Endothelial cell of umbilical vein (primary cell): ENCODE measurements at regions not wholly inside any gene's neighbourhood (a gene's known extent, or its start where the extent isn't known, plus 50 kb on each side); places are given as distances from the start of the nearest gene placed in this dataset.

Experiments used
- BruUV-seq: library from RNA; stranded (reverse); fragments of 400-500 nt; replicated peaks from 2 replicates; lab custom pipeline; 2021; lab: Mats Ljungman, UMichigan
- CTCF ChIA-PET: fragments of 300-600, 350-600 bp; sonication (Branson Sonifier 250); formaldehyde crosslinking; loops from one replicate; lab custom pipeline; 2021; ENCODE audit warnings: antibody characterized with exemption, inconsistent platforms; lab: Charles Lee
- POLR2A ChIA-PET: fragments of 300-600, 350-600 bp; sonication (Branson Sonifier 250); formaldehyde crosslinking; loops from one replicate; lab custom pipeline; 2021; ENCODE audit warnings: antibody characterized with exemption, inconsistent platforms; lab: Charles Lee
- DNase-seq: peaks from one replicate; pipeline ENCODE4 v3.0.0-alpha.2; 2011; ENCODE audit warnings: low read depth, low spot score
- FAIRE-seq: peaks from 2 replicates; lab custom pipeline; 2011; peaks lifted over from hg19 to GRCh38; lab: Jason Lieb, UNC
- H2AFZ ChIP-seq: 2 replicates; pipeline ENCODE4 v1.6.0; 2012; ENCODE audit warnings: low read depth, low read length, control low read depth, inconsistent platforms
- H3K27ac ChIP-seq: 2 replicates; pipeline ENCODE4 v1.5.1; 2011; ENCODE audit warnings: low read depth, mild to moderate bottlenecking, control low read depth, low read length, moderate library complexity; ENCODE audit not compliant: insufficient read depth
- H3K27me3 ChIP-seq, 2 experiments: 2 replicates each; pipeline versions ENCODE4 v1.6.0 to v1.6.1; 2011; ENCODE audit warnings: low read length in 2 of 2, mixed read lengths in 1 of 2; ENCODE audit not compliant: control insufficient read depth in 2 of 2, insufficient read depth in 2 of 2
- H3K36me3 ChIP-seq, 2 experiments: 2 replicates in 1 of 2; 3 replicates in 1 of 2; pipeline ENCODE4 v1.5.1; 2011; ENCODE audit warnings: low read length in 2 of 2, mild to moderate bottlenecking in 1 of 2, moderate library complexity in 1 of 2; ENCODE audit not compliant: control insufficient read depth in 2 of 2, insufficient read depth in 2 of 2; ENCODE audit errors: extremely low read depth in 1 of 2
- H3K4me1 ChIP-seq: 3 replicates; pipeline ENCODE4 v1.5.1; 2011; ENCODE audit warnings: mild to moderate bottlenecking, low read length; ENCODE audit not compliant: control insufficient read depth, insufficient read depth; ENCODE audit errors: extremely low read depth
- H3K4me2 ChIP-seq: 2 replicates; pipeline ENCODE4 v1.6.1; 2011; ENCODE audit warnings: low read length, control low read depth, mixed read lengths; ENCODE audit not compliant: insufficient read depth
- H3K4me3 ChIP-seq, 3 experiments: fragments of 200-600 bp in 1 of 3; sonication (generic), shearing (Covaris generic) in 1 of 3; replicated peaks in 1 of 3; 2 replicates each; pipeline ENCODE4 v1.5.1; 2011 to 2016; ENCODE audit warnings: control low read depth in 3 of 3, low read length in 3 of 3, mild to moderate bottlenecking in 2 of 3, inconsistent platforms in 1 of 3, low read depth in 1 of 3, moderate library complexity in 1 of 3; ENCODE audit not compliant: insufficient read depth in 1 of 3
- H3K79me2 ChIP-seq: 2 replicates; pipeline ENCODE4 v1.6.0; 2012; ENCODE audit warnings: low read length, inconsistent platforms; ENCODE audit not compliant: control insufficient read depth, insufficient read depth
- H3K9ac ChIP-seq: replicated peaks from 2 replicates; pipeline ENCODE3; 2011; ENCODE audit warnings: low read length, control low read depth; ENCODE audit not compliant: insufficient read depth; ENCODE audit errors: extremely low read depth
- H3K9me1 ChIP-seq: replicated peaks from 3 replicates; pipeline ENCODE4 v1.6.0; 2011; ENCODE audit warnings: mild to moderate bottlenecking, low read length; ENCODE audit not compliant: control insufficient read depth, insufficient read depth; ENCODE audit errors: extremely low read depth
- H3K9me3 ChIP-seq: replicated peaks from 2 replicates; pipeline ENCODE4 v1.5.1; 2012; ENCODE audit warnings: low read length, inconsistent platforms; ENCODE audit not compliant: control insufficient read depth, insufficient read depth
- H4K20me1 ChIP-seq: replicated peaks from 2 replicates; pipeline ENCODE3; 2011; ENCODE audit warnings: mild to moderate bottlenecking, low read length; ENCODE audit not compliant: control insufficient read depth, insufficient read depth; ENCODE audit errors: extremely low read depth
- EZH2 ChIP-seq: IDR thresholded peaks from 2 replicates; pipeline ENCODE4 v1.6.1; 2012; ENCODE audit warnings: borderline replicate concordance, low read depth, mild to moderate bottlenecking, moderate library complexity, low read length, inconsistent platforms; ENCODE audit not compliant: severe bottlenecking
- FOS ChIP-seq: IDR thresholded peaks from 2 replicates; pipeline ENCODE4 v1.6.1; 2011; ENCODE audit warnings: mild to moderate bottlenecking, low read length, moderate library complexity, borderline replicate concordance; ENCODE audit not compliant: insufficient read depth
- GATA2 ChIP-seq: IDR thresholded peaks from 2 replicates; pipeline ENCODE4 v1.7.0; 2011; ENCODE audit warnings: low read depth, mild to moderate bottlenecking, moderate library complexity, mixed read lengths, low read length; ENCODE audit not compliant: insufficient read length, insufficient read depth
- JUN ChIP-seq: IDR thresholded peaks from 2 replicates; pipeline ENCODE4 v1.6.1; 2011; ENCODE audit warnings: borderline replicate concordance, low read depth; ENCODE audit not compliant: insufficient read length, insufficient read depth
- MYC ChIP-seq: IDR thresholded peaks from one replicate; pipeline ENCODE4 v1.6.1; 2011; ENCODE audit warnings: mild to moderate bottlenecking, low read depth, low read length
- POLR2A ChIP-seq: IDR thresholded peaks from 2 replicates; pipeline ENCODE4 v1.6.1; 2012; ENCODE audit warnings: low read depth, mild to moderate bottlenecking, control low read depth, low read length
- POLR2AphosphoS5 ChIP-seq: IDR thresholded peaks from 2 replicates; pipeline ENCODE4 v1.6.1; 2012; ENCODE audit warnings: low read depth, mild to moderate bottlenecking, control low read depth, low read length, moderate library complexity; ENCODE audit not compliant: insufficient read depth
- dilution Hi-C: fragments of 300-500 bp; cut with MboI; formaldehyde crosslinking; loops from one replicate; pipeline ENCODE4 v1.15.0; 2019; ENCODE audit warnings: low sequenced_read_pairs; ENCODE audit not compliant: extremely low pct_ligation_motif_present
- intact Hi-C: fragments of 100-400 bp; cut with micrococcal nuclease; formaldehyde crosslinking; loops from one replicate; pipeline ENCODE4 v1.10.0; 2022
- TF ChIP-seq, protein P1 (sequence below), 2 donors: IDR thresholded peaks; 1 replicate in 1 of 2; 2 replicates in 1 of 2; pipeline ENCODE4 v1.5.1; 2011; ENCODE audit warnings: low read length in 2 of 2, mild to moderate bottlenecking in 2 of 2, moderate library complexity in 2 of 2, control low read depth in 1 of 2, inconsistent platforms in 1 of 2, low read depth in 1 of 2; ENCODE audit not compliant: insufficient read depth in 1 of 2; ENCODE audit errors: extremely low read depth in 1 of 2
- TF ChIP-seq, protein P2 (sequence below): IDR thresholded peaks from 2 replicates; pipeline ENCODE4 v1.6.1; 2011; ENCODE audit not compliant: insufficient read depth, insufficient read length

DNA sequence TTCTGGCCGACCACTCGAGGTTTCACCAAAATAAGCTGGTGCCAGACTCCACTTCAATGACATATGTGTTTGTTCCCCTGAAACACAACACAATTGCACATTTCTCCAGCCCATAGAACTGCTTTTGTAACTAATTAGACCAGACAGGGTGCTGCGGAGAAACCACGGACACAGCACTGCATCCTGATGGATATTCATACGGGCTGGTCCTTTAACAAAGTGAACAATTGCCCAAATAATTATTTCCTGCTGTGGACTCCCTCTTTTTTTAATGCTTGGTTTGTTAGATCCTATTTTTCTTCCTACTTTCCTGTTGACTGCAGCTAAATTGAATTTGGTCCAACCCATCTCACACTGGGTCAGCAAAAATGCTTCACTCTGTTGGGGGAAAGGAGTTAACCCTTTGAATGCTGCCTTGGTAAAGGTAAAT is 198.6 kb upstream of the BMPER start:
- Histone ChIP-seq H3K79me2 (no peaks in the 10 kb centered on the region), H3K4me3 (no peak overlapping the region), H3K9me1 (no peaks in the 10 kb centered on the region), H3K4me1 (peaks cover 3% of the 10 kb centered on the region), H3K36me3 (no peaks in the 10 kb centered on the region), H3K27ac (no peak overlapping the region), H3K4me2 (no peak overlapping the region), H3K9ac (no peak overlapping the region), H3K9me3 (peaks cover under 1% of the 10 kb centered on the region), H2AFZ (peak overlapping the region; percentile 84), H4K20me1 (no peaks in the 10 kb centered on the region), H3K27me3 (no peaks in the 10 kb centered on the region)
- FAIRE-seq (no peak), DNase-seq (peak; percentile 27)
- dilution Hi-C loops = no loop called here
- ChIA-PET POLR2A (no interaction called here), CTCF (interaction anchor here (1.9 kb wide), 1 partner anchor 226 kb away, joined by 5 read pairs; no protein-coding TSS in a partner anchor)
- BruUV-seq = no TSS peak
- TF ChIP-seq POLR2AphosphoS5 (no peak), JUN (no peak), EZH2 (no peak), POLR2A (no peak), GATA2 (no peak), MYC (no peak), FOS (no peak)
- TF ChIP-seq, protein P1, sequence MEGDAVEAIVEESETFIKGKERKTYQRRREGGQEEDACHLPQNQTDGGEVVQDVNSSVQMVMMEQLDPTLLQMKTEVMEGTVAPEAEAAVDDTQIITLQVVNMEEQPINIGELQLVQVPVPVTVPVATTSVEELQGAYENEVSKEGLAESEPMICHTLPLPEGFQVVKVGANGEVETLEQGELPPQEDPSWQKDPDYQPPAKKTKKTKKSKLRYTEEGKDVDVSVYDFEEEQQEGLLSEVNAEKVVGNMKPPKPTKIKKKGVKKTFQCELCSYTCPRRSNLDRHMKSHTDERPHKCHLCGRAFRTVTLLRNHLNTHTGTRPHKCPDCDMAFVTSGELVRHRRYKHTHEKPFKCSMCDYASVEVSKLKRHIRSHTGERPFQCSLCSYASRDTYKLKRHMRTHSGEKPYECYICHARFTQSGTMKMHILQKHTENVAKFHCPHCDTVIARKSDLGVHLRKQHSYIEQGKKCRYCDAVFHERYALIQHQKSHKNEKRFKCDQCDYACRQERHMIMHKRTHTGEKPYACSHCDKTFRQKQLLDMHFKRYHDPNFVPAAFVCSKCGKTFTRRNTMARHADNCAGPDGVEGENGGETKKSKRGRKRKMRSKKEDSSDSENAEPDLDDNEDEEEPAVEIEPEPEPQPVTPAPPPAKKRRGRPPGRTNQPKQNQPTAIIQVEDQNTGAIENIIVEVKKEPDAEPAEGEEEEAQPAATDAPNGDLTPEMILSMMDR (IDR thresholded peaks at IDR 0.05; ENCODE audit: extremely low read depth in 1 of 2, insufficient read depth in 1 of 2, low read depth in 1 of 2, low read length in 2 of 2) = no peak
- TF ChIP-seq, protein P2, sequence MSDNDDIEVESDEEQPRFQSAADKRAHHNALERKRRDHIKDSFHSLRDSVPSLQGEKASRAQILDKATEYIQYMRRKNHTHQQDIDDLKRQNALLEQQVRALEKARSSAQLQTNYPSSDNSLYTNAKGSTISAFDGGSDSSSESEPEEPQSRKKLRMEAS = no peak
- intact Hi-C loops = no loop called here
